Mammary epithelial cell (primary cell): ENCODE measurements at regions not wholly inside any gene's neighbourhood (a gene's known extent, or its start where the extent isn't known, plus 50 kb on each side); places are given as distances from the start of the nearest gene placed in this dataset.

Experiments used
- EZH2 ChIP-seq: IDR thresholded peaks from 2 replicates; pipeline ENCODE4 v1.6.1; 2012; ENCODE audit warnings: low read length, inconsistent platforms, borderline replicate concordance
- TF ChIP-seq, protein P1 (sequence below), 2 donors: IDR thresholded peaks in 1 of 2; conservative IDR thresholded peaks in 1 of 2; 2 replicates each; pipeline ENCODE4 v1.5.1; 2011 to 2012; ENCODE audit warnings: inconsistent platforms in 2 of 2, low read length in 2 of 2, mild to moderate bottlenecking in 2 of 2, control low read depth in 1 of 2, low read depth in 1 of 2; ENCODE audit not compliant: insufficient read depth in 1 of 2; ENCODE audit errors: extremely low read depth in 1 of 2

DNA sequence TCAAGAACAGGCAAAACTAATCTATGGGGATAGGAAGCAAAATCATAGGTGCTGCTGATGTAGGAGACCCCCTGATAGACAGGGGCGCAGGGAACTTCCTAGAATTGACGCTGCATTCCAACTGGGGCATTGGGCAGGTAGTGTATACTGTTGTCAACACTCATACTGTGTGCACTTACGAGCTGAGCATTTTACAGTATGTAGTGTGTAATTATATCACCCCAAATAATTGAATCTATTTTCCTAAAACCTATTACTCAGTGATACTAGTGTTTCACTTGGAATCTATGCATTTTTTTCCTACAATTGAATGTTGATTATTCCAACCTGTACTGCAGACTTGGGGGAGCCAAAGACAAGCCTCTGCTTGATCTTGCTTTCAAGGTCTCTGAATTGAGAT is 207.0 kb upstream of the PRKCQ start:
- TF ChIP-seq, protein P1, sequence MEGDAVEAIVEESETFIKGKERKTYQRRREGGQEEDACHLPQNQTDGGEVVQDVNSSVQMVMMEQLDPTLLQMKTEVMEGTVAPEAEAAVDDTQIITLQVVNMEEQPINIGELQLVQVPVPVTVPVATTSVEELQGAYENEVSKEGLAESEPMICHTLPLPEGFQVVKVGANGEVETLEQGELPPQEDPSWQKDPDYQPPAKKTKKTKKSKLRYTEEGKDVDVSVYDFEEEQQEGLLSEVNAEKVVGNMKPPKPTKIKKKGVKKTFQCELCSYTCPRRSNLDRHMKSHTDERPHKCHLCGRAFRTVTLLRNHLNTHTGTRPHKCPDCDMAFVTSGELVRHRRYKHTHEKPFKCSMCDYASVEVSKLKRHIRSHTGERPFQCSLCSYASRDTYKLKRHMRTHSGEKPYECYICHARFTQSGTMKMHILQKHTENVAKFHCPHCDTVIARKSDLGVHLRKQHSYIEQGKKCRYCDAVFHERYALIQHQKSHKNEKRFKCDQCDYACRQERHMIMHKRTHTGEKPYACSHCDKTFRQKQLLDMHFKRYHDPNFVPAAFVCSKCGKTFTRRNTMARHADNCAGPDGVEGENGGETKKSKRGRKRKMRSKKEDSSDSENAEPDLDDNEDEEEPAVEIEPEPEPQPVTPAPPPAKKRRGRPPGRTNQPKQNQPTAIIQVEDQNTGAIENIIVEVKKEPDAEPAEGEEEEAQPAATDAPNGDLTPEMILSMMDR (conservative IDR thresholded peaks at IDR 0.05 in 1 of 2, IDR thresholded peaks at IDR 0.05 in 1 of 2; ENCODE audit: extremely low read depth in 1 of 2, insufficient read depth in 1 of 2, low read depth in 1 of 2, low read length in 2 of 2): no peak
- no peak for TF ChIP-seq EZH2
